ENCODE measurements at regions not wholly inside any gene's neighbourhood (a gene's known extent, or its start where the extent isn't known, plus 50 kb on each side); places are given as distances from the start of the nearest gene placed in this dataset.

- TF ChIP-seq, protein P1, sequence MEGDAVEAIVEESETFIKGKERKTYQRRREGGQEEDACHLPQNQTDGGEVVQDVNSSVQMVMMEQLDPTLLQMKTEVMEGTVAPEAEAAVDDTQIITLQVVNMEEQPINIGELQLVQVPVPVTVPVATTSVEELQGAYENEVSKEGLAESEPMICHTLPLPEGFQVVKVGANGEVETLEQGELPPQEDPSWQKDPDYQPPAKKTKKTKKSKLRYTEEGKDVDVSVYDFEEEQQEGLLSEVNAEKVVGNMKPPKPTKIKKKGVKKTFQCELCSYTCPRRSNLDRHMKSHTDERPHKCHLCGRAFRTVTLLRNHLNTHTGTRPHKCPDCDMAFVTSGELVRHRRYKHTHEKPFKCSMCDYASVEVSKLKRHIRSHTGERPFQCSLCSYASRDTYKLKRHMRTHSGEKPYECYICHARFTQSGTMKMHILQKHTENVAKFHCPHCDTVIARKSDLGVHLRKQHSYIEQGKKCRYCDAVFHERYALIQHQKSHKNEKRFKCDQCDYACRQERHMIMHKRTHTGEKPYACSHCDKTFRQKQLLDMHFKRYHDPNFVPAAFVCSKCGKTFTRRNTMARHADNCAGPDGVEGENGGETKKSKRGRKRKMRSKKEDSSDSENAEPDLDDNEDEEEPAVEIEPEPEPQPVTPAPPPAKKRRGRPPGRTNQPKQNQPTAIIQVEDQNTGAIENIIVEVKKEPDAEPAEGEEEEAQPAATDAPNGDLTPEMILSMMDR (IDR thresholded peaks at IDR 0.05; ENCODE audit: borderline replicate concordance, insufficient read depth, low read depth, low read length) = no peak
- H3K4me3 ChIP-seq (ENCODE audit: low read depth, low read length) = no peak overlapping the region
Measured at GRCh38 chr11:90668502-90668901, 445.7 kb upstream of the CHORDC1 start.

GRCh38 chr11:90661233-90661632 is 438.4 kb upstream of the CHORDC1 start:
- H3K4me3 ChIP-seq (ENCODE audit: low read depth, low read length) = no peak overlapping the region
- TF ChIP-seq, protein P1 (IDR thresholded peaks at IDR 0.05; ENCODE audit: borderline replicate concordance, insufficient read depth, low read depth, low read length) = no peak

- TF ChIP-seq, protein P1 (IDR thresholded peaks at IDR 0.05; ENCODE audit: borderline replicate concordance, insufficient read depth, low read depth, low read length) = no peak
- no peak overlapping the region for H3K4me3 ChIP-seq (ENCODE audit: low read depth, low read length)
Measured at GRCh38 chr11:90656171-90656570, 433.3 kb upstream of the CHORDC1 start.

- TF ChIP-seq, protein P1 (IDR thresholded peaks at IDR 0.05; ENCODE audit: borderline replicate concordance, insufficient read depth, low read depth, low read length) = no peak
Measured at GRCh38 chr11:90650153-90650552, 427.3 kb upstream of the CHORDC1 start.

DNA sequence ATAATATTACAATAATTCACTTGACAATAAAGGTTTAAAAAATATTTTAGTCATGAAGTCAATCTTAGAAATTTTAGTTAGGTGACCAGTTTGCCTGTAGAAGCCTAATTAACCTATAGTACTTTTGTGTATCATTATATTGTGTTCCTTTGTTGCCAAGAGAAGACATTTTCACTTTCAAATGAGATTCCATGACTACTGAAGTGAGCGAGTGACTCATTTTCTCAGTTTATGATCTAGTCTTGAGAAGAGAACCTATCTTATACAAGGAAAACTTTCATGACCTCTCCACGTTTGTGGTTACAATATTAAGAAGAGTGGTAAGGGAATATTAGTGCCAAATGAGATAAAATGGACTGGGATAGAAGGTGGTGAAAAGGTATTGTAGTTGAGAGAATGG is 423.9 kb upstream of the CHORDC1 start:
- TF ChIP-seq, protein P1 (IDR thresholded peaks at IDR 0.05; ENCODE audit: borderline replicate concordance, insufficient read depth, low read depth, low read length) = no peak
- H3K4me3 ChIP-seq (ENCODE audit: low read depth, low read length) = no peak overlapping the region

More at GRCh38 chr11:90650153-90650552, 427.3 kb upstream of the CHORDC1 start:
- H3K4me3 ChIP-seq (ENCODE audit: low read depth, low read length) = no peak overlapping the region

GRCh38 chr11:90646266-90646665 is 423.4 kb upstream of the CHORDC1 start:
- TF ChIP-seq, protein P1 (IDR thresholded peaks at IDR 0.05; ENCODE audit: borderline replicate concordance, insufficient read depth, low read depth, low read length) = no peak
- no peak overlapping the region for H3K4me3 ChIP-seq (ENCODE audit: low read depth, low read length)

DNA sequence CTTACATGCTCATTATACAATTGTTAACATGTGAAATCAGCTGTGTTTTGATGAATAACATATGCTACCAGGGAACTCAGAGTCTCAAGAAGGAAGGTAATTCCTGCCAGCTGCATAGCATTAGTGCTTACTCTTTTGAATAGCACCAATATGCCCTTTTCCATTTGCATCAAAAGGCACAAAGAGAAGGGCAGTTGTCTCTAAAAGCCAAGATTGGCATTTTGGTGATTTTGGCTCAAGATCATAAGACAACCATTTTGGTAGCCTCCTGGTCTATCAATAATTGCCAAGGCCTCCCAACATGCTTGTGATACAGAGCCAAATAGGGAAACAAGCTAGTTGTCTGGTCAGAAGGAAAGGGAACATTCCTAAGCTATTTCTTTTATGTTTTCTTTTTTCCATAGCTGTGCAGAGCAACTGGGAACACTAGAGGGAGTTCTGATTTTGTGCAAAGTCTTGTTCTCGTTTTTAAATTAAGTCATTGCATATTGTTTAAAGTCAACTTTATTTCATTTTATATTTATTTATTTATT is 416.7 kb upstream of the CHORDC1 start:
- no peak overlapping the region for H3K4me3 ChIP-seq (ENCODE audit: low read depth, low read length)
- TF ChIP-seq, protein P1 (IDR thresholded peaks at IDR 0.05; ENCODE audit: borderline replicate concordance, insufficient read depth, low read depth, low read length) = no peak
